Thyroid gland (tissue), 4 donors: ENCODE measurements at regions not wholly inside any gene's neighbourhood (a gene's known extent, or its start where the extent isn't known, plus 50 kb on each side); places are given as distances from the start of the nearest gene placed in this dataset.
"Not testable (repeated sequence)": the region's sequence is repeated elsewhere in the genome, so short reads cannot be mapped to it uniquely, and the experiment has no call there.

Experiments used
- DNase-seq, 2 donors: peaks; one replicate each; pipeline ENCODE4 v3.0.0-alpha.2; 2019
- H3K27ac ChIP-seq, 3 donors: fragments of 200-600 bp; sonication (generic); 1 replicate in 2 of 3; 2 replicates in 1 of 3; pipeline ENCODE4 v1.5.1; 2016 to 2019; ENCODE audit warnings: mild to moderate bottlenecking in 1 of 3, moderate library complexity in 1 of 3
- H3K27me3 ChIP-seq: fragments of 200-600 bp; sonication (generic); one replicate; pipeline ENCODE4 v1.5.1; 2019
- H3K36me3 ChIP-seq, 2 donors: fragments of 200-600 bp; sonication (generic); one replicate each; pipeline ENCODE4 v1.5.1; 2016 to 2019
- H3K4me1 ChIP-seq, 2 donors: fragments of 200-600 bp; sonication (generic); one replicate each; pipeline ENCODE4 v1.5.1; 2017 to 2019
- H3K4me3 ChIP-seq, 3 donors: fragments of 200-600 bp; sonication (generic); replicated peaks in 1 of 3; 1 replicate in 2 of 3; 2 replicates in 1 of 3; pipeline ENCODE4 v1.5.1; 2016; ENCODE audit warnings: mild to moderate bottlenecking in 1 of 3
- H3K9me3 ChIP-seq: fragments of 200-600 bp; sonication (generic); one replicate; pipeline ENCODE4 v1.5.1; 2017
- POLR2A ChIP-seq, 2 donors: fragments of 450-650 bp; IDR thresholded peaks; one replicate each; pipeline ENCODE4 v1.6.1; 2017; ENCODE audit warnings: antibody characterized with exemption in 2 of 2, mild to moderate bottlenecking in 2 of 2, moderate library complexity in 1 of 2
- WGBS, 2 donors: methylation state at CpG; one replicate each; pipeline ENCODE4 v1.1.5; 2017; 5-methylcytosine and 5-hydroxymethylcytosine counted together
- intact Hi-C: fragments of 100-400 bp; cut with DNase I; formaldehyde crosslinking; loops from one replicate; pipeline ENCODE4 v1.15.1; 2023
- TF ChIP-seq, protein P1 (sequence below), 6 experiments: fragments of 200-600 bp in 3 of 6; fragments of 450-650 bp in 3 of 6; sonication (generic) in 3 of 6; IDR thresholded peaks; one replicate each; pipeline ENCODE4 v1.5.1; 2016 to 2019; ENCODE audit warnings: antibody characterized with exemption in 6 of 6, mild to moderate bottlenecking in 2 of 6, inconsistent platforms in 1 of 6, moderate library complexity in 1 of 6

DNA sequence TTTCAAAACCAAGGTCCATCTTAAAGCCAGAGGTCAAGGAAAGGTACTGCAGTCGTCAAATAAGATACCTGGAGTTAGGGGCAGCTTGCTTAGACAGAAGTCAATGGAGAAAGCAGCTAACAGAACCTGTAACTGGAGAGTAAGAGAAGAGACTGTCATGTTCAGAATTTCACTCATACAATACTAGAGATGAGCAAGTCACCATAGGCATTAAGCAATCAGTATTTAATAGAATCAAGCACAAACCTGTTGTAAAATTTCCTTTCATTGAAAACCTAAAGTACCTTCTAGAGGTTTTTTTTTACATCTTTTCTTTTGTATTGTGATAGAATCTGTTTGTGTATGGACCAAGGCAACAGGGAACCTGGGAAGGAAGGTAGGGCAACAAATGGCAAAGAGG lies 183.4 kb upstream of the ERBB4 start:
- WGBS, 2 donors = 94 to 95% methylated on average over 1 of the region's 1 CpG
- Histone ChIP-seq H3K27me3 (no peaks in the 10 kb centered on the region), H3K4me1 (peaks cover 43 to 53% of the 10 kb centered on the region in 2 donors), H3K4me3 (no peak overlapping the region), H3K27ac (peak overlapping the region in 2 of 3 donors; percentile 52 to 53), H3K9me3 (no peaks in the 10 kb centered on the region), H3K36me3 (no peaks in the 10 kb centered on the region)
- intact Hi-C loops = no loop called here
- DNase-seq = no peak
- no peak for TF ChIP-seq POLR2A (IDR thresholded peaks at IDR 0.05)
- TF ChIP-seq, protein P1, sequence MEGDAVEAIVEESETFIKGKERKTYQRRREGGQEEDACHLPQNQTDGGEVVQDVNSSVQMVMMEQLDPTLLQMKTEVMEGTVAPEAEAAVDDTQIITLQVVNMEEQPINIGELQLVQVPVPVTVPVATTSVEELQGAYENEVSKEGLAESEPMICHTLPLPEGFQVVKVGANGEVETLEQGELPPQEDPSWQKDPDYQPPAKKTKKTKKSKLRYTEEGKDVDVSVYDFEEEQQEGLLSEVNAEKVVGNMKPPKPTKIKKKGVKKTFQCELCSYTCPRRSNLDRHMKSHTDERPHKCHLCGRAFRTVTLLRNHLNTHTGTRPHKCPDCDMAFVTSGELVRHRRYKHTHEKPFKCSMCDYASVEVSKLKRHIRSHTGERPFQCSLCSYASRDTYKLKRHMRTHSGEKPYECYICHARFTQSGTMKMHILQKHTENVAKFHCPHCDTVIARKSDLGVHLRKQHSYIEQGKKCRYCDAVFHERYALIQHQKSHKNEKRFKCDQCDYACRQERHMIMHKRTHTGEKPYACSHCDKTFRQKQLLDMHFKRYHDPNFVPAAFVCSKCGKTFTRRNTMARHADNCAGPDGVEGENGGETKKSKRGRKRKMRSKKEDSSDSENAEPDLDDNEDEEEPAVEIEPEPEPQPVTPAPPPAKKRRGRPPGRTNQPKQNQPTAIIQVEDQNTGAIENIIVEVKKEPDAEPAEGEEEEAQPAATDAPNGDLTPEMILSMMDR (IDR thresholded peaks at IDR 0.05) = no peak

DNA sequence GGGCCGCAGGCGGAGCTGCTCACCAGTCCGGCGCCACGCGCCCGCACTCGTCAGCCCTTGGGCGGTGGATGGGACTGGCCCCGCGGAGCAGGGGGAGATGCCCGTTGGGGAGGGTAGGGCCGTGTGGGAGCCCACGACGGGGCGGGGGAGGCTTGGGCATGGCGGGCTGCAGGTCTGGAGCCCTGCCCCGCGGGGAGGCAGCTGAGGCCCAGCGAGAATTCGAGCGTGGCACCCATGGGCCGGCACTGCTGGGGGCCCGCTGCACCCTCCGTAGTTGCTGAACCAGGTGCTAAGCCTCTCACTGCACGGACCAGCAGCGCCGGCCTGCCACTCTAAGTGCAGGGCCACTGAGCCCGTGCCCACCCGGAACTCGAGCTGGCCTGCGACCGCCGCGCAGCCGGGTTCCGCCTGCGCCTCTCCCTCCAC lies 182.4 kb upstream of the ERBB4 start:
- DNase-seq = no peak
- intact Hi-C loops = no loop called here
- H3K36me3 ChIP-seq = no peaks in the 10 kb centered on the region
- H3K4me3 ChIP-seq = no peak overlapping the region
- no peaks in the 10 kb centered on the region for H3K9me3 ChIP-seq
- WGBS, 2 donors = 100% methylated on average over 5 to 12 of the region's 38 CpGs
- peaks cover 33 to 43% of the 10 kb centered on the region in 2 donors for H3K4me1 ChIP-seq
- no peak for TF ChIP-seq POLR2A (IDR thresholded peaks at IDR 0.05)
- TF ChIP-seq, protein P1 (IDR thresholded peaks at IDR 0.05) = no peak
- H3K27ac ChIP-seq = no peak overlapping the region
- H3K27me3 ChIP-seq = no peaks in the 10 kb centered on the region

DNA sequence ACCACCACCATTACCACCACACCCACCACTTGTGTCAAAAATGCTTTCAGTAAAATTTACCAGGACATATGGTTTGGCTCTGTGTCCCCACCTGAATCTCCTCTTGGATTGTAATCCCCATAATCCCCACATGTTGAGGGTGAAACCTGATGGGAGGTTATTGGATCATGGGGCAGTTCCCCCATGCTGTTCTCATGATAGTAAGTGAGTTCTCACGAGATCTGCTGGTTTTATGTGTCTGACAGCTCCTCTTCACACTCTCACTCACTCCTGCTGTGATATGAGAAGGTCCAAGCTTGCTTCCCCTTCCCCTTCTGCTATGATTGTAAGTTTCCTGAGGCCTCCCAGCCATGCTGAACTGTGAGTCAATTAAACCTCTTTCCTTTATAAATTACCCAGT lies 176.8 kb upstream of the ERBB4 start:
- peaks cover 28 to 36% of the 10 kb centered on the region in 2 donors for H3K4me1 ChIP-seq
- H3K9me3 ChIP-seq, DNase-seq, intact Hi-C loops, H3K27me3 ChIP-seq, H3K4me3 ChIP-seq, H3K36me3 ChIP-seq, H3K27ac ChIP-seq: not testable (repeated sequence)
- 50% methylated on average over 1 of the region's 1 CpG for WGBS, 2 donors

DNA sequence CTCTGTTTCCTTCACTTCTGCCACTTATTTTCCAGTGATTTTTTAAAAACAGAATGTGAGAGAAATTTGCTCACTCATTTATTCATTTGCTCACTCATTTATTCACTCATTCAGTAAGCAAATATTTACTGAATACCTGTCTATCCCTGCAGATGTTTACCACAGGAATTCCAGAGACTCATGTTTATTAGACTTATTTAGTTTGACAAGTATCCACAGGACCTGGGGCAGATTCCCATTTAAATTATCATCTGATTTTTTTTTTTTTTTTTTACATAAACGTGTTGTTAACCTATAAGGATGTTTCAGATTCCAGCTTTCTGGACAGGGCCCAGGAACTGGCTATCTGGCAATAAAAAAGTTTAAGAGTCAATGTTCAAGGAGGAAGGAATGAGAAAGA lies 175.1 kb upstream of the ERBB4 start:
- Histone ChIP-seq H3K27me3 (no peaks in the 10 kb centered on the region), H3K27ac (peak overlapping the region in 2 of 3 donors; percentile 35 to 66), H3K9me3 (no peaks in the 10 kb centered on the region), H3K4me1 (peaks cover 23 to 39% of the 10 kb centered on the region in 2 donors), H3K4me3 (no peak overlapping the region), H3K36me3 (no peaks in the 10 kb centered on the region)
- intact Hi-C loops = no loop called here
- 32 to 36% methylated on average over 1 of the region's 1 CpG for WGBS, 2 donors
- TF ChIP-seq, protein P1 (IDR thresholded peaks at IDR 0.05) = no peak
- no peak for TF ChIP-seq POLR2A (IDR thresholded peaks at IDR 0.05)
- DNase-seq = no peak

GRCh38 chr2:212712991-212713390 lies 174.4 kb upstream of the ERBB4 start:
- no peaks in the 10 kb centered on the region for H3K9me3 ChIP-seq
- H3K27me3 ChIP-seq = no peaks in the 10 kb centered on the region
- H3K4me1 ChIP-seq = peaks cover 21 to 42% of the 10 kb centered on the region in 2 donors
- DNase-seq = no peak
- no peak overlapping the region for H3K4me3 ChIP-seq
- no peaks in the 10 kb centered on the region for H3K36me3 ChIP-seq
- intact Hi-C loops = no loop called here
- TF ChIP-seq, protein P1 (IDR thresholded peaks at IDR 0.05) = no peak
- 29 to 52% methylated on average over 1 of the region's 1 CpG for WGBS, 2 donors
- H3K27ac ChIP-seq = peak overlapping the region; percentile 50 to 66 (median 66)

GRCh38 chr2:212712466-212712865 lies 173.9 kb upstream of the ERBB4 start:
- intact Hi-C loops = no loop called here
- Histone ChIP-seq H3K4me3 (no peak overlapping the region), H3K27ac (peak overlapping the region; percentile 50 to 66 (median 66)), H3K36me3 (no peaks in the 10 kb centered on the region), H3K27me3 (no peaks in the 10 kb centered on the region), H3K9me3 (no peaks in the 10 kb centered on the region), H3K4me1 (peaks cover 20 to 42% of the 10 kb centered on the region in 2 donors)
- TF ChIP-seq, protein P1 (IDR thresholded peaks at IDR 0.05) = no peak
- no peak for TF ChIP-seq POLR2A (IDR thresholded peaks at IDR 0.05)
- WGBS, 2 donors = 36 to 37% methylated on average over 5 of the region's 5 CpGs
- DNase-seq = no peak
